ENCODE measurements at regions not wholly inside any gene's neighbourhood (a gene's known extent, or its start where the extent isn't known, plus 50 kb on each side); places are given as distances from the start of the nearest gene placed in this dataset.

DNA sequence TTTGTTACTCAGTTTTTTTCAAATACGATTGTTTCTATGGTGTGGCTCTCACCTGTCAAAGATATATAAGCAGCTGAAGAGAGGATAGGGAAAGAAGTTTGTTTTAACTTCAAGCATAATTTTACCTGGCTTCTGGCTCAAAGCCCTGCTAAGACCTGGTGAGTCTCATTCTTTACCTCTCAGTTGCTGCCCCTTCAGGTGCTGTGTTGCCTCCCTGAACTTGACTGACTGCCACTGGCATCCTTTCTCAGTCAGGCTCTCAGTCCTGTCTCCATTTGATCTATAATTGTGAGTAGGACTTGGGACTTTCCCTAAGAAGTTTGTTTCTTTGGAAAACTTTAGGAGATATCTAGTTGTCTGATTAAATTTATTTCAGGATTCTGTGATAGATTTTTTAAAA lies 249.6 kb downstream of the IZUMO3 start:
- TF ChIP-seq, protein P1, sequence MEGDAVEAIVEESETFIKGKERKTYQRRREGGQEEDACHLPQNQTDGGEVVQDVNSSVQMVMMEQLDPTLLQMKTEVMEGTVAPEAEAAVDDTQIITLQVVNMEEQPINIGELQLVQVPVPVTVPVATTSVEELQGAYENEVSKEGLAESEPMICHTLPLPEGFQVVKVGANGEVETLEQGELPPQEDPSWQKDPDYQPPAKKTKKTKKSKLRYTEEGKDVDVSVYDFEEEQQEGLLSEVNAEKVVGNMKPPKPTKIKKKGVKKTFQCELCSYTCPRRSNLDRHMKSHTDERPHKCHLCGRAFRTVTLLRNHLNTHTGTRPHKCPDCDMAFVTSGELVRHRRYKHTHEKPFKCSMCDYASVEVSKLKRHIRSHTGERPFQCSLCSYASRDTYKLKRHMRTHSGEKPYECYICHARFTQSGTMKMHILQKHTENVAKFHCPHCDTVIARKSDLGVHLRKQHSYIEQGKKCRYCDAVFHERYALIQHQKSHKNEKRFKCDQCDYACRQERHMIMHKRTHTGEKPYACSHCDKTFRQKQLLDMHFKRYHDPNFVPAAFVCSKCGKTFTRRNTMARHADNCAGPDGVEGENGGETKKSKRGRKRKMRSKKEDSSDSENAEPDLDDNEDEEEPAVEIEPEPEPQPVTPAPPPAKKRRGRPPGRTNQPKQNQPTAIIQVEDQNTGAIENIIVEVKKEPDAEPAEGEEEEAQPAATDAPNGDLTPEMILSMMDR (IDR thresholded peaks at IDR 0.05; ENCODE audit: insufficient read depth, missing control alignments): no peak
- DNase-seq (ENCODE audit: insufficient read length, low spot score) (no peak), FAIRE-seq (no peak)

DNA sequence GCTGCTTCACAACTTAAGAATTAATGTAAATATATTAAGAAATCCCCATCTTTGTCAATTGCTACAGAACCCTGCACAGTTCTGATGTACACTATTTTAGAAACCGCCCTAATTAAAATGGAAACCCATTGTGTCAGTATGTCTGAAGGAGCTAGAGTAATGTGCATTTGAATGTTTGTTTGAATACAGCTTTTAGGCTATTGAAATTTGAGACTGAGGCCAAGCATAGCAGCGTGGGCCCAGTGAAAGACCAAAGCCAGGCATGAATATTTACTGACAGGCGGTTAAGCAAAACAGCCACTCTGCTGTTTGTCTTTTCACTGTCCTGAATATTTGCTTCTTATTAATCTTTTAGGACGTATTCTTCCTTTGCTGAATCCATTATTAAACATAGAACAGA lies 252.3 kb downstream of the IZUMO3 start:
- FAIRE-seq: no peak
- TF ChIP-seq, protein P1 (IDR thresholded peaks at IDR 0.05; ENCODE audit: insufficient read depth, missing control alignments): no peak
- no peak for DNase-seq (ENCODE audit: insufficient read length, low spot score)

DNA sequence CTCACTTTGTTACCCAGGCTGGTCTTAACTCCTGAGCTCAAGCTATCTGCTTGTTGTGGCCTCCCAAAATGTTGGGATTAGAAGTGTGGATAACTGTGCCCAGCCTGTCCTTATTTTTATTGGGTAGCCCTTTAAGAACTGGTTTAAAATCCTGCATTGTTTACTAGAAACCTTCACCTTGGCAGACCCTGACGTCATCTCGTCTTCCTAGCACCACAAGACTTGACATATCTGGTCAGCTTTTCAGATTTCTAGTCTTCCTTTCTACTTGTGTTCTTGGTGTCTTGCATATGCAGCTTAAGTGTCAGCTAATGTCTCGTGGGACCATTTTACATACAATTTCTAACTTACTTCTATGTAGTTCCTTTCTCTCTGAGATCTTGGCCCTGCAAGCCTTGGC lies 258.9 kb downstream of the IZUMO3 start:
- TF ChIP-seq, protein P1 (IDR thresholded peaks at IDR 0.05; ENCODE audit: insufficient read depth, missing control alignments): no peak
- FAIRE-seq (no peak), DNase-seq (ENCODE audit: insufficient read length, low spot score) (no peak)

DNA sequence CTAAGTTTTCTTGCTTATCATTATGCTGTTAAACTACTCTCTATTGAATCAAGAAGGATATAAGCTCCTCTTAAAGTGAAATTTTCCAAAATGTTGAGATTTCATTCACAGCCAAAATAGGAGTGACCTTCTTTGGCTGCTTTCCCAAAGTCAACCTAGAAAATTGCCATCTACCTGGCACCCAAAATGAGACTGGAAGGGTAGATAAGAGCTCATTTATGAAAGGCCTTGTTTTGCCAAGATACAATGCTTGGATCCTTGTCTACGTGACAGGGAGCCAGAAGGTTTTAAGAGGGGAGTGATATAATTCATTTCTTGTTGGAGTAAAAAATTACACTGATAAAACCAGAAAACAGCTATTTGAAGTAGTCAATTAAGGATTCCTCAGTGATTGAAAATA lies 287.1 kb downstream of the IZUMO3 start:
- FAIRE-seq (no peak), DNase-seq (ENCODE audit: insufficient read length, low spot score) (no peak)
- TF ChIP-seq, protein P1 (IDR thresholded peaks at IDR 0.05; ENCODE audit: insufficient read depth, missing control alignments): no peak

DNA sequence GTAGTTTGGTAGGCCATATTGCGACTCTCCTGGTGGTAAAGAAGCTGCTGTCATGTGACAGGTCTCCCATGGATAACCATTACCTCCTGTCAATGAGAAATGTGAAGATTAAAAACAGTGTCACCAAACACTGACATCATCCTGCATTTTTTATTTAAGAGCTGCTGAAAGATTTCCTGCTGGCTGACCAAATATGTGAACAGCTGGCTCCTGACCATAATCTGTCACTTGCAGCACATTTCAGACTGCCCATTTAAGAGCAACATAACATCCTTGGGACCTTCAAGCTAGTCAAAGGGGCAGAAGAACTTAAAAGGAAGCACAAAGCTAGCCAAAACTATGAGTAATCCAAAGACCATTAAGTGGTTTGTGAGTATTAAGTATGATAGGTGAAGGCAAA lies 288.0 kb downstream of the IZUMO3 start:
- no peak for DNase-seq (ENCODE audit: insufficient read length, low spot score)
- no peak for FAIRE-seq
- TF ChIP-seq, protein P1 (IDR thresholded peaks at IDR 0.05; ENCODE audit: insufficient read depth, missing control alignments): no peak

DNA sequence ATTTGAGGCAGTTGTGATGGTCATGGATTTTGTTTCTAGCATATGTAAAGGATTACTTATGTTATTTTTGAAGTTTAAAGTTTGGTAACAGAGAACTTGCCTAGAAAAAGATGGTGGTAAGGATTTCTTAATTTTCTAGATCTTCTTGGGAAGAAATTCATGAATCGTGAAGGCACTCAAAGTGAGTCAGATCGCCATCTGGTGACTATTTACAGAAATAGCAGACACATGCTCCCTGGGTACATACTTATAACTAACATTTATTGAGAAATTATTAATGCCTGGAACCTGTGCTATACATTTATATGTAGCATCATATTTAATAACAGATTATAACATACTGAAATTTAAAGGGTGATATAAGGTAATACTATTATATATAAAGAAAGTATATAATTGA lies 299.7 kb downstream of the IZUMO3 start:
- DNase-seq (ENCODE audit: insufficient read length, low spot score): no peak
- TF ChIP-seq, protein P1 (IDR thresholded peaks at IDR 0.05; ENCODE audit: insufficient read depth, missing control alignments): peak; percentile 57
- FAIRE-seq: no peak

DNA sequence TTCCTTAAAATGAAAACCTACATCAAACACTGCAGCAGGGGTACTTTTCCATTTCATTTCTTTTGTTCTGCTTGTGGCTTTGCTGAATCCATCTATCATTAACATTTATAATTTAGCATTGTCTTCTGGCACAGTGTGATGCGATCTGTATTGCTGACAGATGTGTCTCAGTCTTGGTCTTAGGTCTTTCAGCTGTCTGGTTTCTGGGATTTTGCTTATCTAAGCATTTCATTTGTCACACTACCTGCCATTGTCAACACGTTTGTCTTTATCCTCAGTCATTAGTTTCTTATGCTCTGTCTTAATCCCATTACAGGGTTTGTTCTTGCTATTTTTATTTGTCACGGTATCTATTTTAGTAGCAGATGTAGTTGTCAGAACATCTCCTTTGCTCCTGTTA lies 303.1 kb downstream of the IZUMO3 start:
- FAIRE-seq (peak; percentile 56), DNase-seq (ENCODE audit: insufficient read length, low spot score) (no peak)
- TF ChIP-seq, protein P1 (IDR thresholded peaks at IDR 0.05; ENCODE audit: insufficient read depth, missing control alignments): no peak
